ENCODE measurements at regions not wholly inside any gene's neighbourhood (a gene's known extent, or its start where the extent isn't known, plus 50 kb on each side); places are given as distances from the start of the nearest gene placed in this dataset.

DNA sequence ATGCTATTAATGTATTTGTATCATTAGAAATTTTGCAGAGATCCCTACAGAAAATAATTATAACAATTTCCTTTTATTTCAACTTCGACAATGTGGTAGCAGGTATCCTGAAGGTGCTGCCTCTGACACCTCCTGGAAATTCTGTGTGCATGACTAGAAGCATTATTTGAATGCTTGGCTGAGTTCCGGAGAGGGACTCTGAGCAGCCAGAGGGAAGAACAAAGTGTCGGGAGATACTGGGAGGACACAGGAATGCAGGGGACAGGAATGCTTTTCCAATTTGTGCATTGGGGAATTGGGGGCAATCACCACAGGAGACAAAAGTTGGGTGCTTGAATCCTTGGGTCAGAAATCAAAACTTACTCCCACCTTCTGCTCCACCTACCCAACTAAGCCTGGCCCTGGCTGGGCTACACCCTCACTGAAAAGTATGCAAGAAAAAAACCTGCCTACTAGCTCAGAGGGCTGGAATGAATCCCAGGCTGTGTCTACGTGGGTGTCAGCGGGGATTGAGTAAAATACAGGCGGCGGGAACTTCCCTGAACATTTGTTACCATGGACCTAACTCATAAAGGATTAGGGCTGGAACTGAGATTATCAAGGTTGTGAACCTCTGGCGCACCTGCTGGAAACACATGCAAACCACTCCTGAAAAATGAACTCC, 299.3 kb downstream of the SOX11 start:
- no peak for DNase-seq

DNA sequence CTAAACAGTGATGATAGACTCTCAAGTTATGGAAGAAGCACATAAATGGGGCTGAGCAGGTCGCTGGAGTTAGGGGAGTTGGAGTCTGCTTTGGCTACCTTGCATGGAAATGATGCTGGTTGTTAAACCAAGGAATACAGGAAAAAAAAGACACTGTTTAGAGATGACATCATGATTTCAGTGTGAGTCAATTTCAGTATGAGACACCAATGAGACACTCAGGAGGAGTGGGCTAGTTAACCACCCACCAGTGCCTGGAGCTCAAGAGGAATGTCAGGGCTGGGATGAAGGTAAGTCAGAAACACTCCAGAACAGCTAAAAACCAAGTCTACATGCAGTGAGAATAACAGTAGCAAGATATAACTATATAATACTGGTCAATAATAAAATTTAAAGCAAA, 303.6 kb downstream of the SOX11 start:
- DNase-seq, result no peak

DNA sequence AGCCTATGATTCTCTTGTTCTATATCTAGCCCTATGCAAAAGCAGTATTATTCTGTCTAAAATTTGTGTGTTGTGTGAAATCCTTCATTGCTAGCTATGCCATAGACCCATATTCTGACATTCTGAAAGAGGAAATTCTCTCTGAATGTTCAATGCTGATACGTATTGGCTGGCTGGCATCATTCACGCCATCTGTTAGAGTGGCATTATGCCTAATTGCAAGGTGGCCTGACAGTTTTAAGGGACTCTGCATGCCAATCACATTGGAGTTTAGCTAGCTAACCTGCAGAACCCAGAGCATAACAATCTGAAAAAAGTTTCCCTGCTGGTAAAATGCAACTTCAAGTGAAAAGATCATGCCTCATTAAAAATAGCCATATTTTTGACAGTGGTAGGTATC, 316.0 kb downstream of the SOX11 start:
- no peak for DNase-seq

DNA sequence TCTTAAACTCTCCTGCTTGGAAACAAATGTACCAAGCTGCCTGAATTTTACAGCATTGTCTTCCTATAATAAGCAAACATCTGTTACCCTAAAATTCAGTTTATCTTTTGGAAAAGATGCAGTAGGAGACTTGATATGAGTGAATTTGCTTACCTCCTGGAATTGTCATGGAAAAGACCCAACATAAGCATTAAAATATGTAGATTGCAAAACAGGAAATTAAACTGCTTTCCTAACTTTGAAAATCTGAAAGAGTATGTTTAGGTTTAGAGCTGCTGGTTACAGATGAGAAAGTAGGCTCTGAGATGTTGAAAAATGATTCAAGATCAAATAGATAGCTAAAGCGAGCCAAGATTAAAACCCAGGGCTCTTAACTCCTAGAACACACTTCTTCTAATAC, 316.5 kb downstream of the SOX11 start:
- no peak for DNase-seq

DNA sequence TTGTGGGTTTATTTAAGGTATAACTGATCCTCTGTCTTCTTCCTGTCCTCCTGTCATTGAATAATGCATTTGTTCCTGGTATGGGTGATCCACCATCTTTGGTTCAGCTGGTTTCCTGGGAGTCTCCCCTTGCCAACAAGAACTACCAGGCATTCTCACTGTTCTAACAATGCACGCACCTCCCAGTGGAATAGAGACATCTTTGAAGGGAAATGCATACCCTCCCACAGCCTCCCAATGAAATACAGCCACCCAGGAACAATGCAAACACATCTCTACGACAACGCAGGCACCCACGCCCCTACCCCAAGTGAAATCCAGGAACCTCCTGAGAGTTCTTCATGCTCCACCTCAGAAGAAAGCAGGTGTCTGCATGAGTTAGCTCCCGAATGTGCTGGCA, 318.0 kb downstream of the SOX11 start:
- no peak for DNase-seq

DNA sequence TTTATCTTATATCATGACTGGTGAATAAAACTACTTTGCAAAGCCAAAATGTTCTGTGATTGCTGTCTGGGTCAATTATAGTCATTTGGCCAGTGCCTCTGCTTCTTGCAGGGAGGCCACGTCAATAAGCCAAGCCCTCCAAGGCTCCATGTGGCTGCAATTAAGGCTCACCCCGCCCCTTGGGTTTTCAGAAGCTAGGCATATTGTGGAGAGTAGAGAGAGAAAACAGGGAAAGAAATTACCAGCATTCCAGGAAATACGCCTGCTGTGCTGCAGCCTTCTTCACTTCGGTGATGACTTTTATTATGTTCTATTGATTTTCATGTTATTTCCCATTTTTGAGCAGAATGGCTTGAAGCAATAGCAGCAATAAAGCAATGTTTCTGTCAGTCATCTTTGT, 319.7 kb downstream of the SOX11 start:
- no peak for DNase-seq

DNA sequence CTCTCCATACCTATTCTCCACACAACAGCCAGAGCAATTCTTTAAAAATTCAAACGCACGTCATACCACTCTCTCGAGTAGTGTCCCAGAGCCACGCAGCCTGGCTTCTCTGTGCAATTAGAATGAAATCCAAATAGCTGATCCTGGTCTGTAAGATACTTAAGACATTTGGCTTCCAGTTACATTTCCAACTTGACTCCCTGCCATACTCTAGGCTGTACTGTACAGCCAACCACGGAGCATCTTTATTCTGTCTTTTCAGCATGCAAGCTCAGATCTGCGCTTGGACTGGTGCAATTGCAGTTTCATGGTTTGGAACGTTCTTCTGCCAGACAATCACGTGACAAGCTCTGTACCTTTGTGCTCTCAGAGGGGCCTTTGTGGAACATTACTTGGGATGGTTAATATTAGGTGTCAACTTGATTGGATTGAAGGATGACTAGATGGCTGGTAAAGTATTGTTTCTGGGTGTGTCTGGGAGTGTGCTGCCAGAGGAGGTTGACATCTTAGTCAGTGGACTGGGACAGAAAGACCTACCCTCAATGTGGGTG, 325.6 kb downstream of the SOX11 start:
- DNase-seq, result no peak

DNA sequence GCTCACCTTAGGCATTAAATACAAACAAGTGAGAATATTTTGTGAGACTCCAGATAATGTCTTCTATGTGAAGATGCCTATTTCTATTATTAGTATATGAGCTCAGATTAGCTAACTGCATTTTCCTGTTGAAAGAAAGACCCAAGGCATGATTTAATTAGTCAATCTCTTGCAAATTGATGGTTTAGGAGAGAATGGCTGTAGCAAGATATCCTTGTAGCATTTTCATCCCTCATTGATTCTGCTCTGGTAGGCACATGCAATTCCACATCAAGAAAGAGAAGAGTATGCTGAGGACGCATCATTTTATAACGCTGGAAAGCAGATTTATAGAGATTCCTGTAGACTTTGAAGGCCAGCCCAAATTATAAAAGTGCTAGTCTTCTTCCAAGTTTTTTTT, 332.0 kb downstream of the SOX11 start:
- DNase-seq, result no peak

DNA sequence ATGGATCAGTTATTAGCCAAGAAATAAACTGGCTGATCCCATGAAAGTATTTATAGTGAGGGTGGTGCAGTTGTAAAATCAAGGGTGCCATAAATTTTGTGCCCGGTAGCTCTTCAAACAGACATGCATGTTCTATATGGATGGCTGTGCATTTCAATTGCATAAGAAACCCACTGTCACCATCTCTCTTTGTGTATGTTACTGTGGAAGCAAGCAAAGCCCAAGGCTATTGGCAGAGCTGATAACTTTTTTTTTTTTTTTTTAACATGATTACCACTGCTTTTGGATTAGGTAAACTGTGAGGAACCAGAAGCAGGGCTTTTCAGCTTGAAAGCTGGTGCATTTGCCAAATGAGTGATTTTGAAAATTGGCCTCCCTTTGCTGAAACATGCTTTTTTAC, 332.6 kb downstream of the SOX11 start:
- DNase-seq, result no peak

DNA sequence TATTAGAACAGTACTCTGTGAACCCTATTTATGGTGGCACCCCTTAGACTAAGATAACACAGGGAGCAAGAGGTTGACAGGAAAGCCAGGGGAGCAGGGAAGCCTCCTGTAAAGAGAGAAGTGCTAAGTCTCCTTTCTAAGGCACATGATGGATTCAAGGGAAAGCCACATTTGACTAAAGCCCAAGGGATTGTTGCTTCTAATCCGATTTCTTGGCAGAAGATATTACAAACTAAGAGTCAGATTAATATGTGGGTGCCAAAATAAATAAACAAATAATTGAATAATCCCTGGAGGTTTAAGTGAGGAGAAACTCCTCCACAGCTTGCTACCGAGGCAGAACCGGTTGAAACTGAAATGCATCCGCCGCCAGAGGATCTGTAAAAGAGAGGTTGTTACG, 333.2 kb downstream of the SOX11 start:
- no peak for DNase-seq

DNA sequence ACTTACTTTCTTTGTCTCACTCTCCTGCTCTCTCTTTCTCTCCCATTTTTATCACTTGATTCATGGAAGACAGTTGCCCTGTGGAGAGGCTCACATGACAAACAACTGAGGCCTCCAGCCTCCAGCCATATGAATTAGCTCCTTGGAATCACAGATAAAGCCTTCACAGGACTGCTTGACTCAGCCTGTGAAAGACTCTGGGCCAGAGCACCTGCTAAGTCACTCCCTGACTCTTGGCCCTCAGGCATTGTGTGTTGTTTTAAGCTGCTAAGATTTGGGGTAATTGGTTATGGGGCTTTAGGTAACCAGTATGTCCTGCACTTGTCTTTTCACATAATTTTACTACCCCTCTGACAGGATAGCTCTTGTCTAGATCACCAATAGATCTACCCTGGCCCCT, 334.9 kb downstream of the SOX11 start:
- DNase-seq, result no peak

DNA sequence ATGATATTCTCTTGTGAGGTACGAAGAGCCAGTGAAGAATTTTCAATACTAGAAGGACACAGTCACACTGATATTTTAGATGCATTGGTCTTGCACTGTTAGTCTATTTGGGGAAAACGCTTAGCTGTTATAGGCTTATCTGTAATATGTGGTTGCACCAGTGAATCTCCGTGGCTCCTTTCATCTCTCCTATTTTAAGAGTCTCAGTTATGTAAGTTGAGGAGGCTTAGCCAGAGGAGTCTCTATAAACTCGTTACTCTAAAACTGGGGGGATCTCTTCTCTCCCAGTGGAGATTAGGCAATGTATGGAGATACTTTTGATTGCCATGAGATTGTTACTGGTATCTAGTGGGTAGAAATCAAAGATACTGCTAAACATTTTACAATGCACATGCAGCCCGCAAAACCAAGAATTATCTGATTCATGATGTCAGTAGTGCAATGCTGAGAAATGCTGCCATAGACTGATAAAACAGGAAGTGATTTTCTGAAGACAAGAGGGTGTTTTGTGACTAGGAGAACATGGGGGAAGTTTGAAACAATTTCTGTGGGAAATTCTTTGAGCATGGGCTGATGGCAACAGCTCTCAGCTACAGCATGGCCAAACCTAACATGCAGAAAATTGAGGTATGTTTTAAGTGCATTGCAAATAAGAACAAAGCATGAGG, 339.1 kb downstream of the SOX11 start:
- DNase-seq, result no peak

DNA sequence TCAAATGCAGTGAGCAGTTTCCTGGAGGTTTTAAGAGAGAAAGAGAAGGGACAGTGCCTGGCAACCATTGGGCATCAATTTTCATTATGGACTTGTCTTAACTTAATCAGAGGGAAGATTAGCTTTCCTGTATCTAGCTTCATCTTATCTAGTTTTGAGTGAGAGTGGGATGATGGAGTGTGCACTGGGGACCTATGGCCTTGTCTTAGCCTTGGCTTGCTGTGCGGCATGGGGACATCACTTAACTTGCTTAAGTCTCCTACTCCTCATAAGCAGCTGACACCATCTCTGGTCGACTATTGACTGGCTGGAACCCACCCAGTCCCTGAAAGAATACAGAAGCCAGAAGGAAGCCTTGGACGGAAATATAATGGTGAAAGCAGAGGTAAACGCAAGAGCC, 344.0 kb downstream of the SOX11 start:
- DNase-seq, result no peak

DNA sequence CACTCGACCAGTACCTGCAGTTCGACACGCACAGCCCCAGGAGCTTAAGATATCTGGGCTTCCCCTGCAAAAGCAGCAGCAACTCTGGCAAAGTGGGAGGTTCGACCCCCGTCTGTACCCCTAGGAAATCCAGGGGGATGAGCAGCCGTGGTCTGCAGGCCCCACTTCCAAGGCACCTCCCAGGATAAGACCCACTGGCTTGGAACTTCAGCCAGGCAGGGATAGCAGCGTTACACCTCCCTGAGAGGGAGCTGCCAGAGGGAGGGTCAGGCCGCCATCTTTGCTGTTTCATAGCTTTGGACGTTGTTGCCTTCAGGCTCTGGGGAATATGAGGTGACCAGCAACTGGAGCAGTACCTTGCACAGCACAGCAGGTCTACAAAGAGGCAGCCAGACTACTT, 351.1 kb downstream of the SOX11 start:
- no peak for DNase-seq

DNA sequence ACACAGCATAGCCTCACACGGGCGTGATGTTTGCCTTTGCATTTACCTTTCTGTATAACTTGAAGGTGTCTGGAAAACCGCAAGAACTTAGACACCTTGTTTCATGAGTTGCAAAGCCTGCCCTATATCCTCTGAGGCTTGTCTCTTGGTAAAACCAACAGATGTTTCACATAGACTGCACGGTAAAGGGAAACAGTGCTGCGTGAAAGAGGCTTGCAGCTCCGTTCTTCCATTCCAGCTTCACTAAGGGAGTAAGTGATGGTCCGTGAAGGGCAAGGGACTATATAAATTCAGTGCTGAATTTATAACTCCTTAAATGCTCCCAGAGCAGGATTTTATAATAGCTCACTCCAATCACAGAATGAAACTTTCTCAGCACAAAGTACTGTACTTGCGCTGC, 360.5 kb downstream of the SOX11 start:
- DNase-seq, result no peak

DNA sequence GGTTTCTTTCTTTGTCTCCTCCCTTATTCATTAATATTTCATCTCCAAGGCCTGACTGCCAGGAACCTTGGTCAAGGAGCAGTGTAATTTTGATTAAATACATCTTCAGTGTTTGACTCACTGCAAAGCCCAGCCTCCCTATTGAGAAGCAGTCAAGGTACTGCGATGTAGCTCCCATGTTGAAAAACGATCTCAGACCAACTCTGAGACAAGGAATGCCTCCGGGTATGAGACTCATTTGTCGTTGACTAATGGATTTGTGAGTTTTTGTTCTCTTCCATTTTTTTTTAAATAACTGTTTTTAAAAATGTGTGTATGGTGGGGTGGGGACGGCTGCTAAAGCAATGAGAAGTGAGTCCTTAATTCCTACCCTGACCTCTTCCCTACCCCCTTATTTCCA, 361.6 kb downstream of the SOX11 start:
- DNase-seq, result no peak

DNA sequence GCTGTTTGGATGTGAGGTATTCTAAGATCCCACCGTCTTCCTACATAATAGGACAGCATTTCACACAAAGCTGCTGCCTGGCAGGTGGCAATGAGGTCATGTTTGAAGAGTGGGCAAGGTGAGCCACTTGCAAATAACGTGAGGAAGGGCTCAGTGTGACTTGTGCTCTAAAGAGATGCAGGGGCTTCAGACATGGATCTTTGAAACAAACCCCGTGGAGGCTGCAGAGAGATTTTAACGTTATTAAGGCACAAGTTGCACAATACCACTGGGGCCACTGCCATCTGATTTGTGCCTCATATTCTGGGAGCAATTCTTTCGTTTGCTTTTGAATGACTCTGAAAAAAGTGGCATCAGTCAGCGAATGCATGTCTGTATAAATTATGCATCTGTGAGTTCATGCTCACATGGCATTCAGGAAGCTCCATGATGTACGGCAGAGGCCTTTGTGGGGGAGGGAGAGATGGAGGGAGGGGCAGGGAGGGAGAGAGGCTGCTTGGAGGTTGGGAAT, 362.0 kb downstream of the SOX11 start:
- DNase-seq, result no peak

DNA sequence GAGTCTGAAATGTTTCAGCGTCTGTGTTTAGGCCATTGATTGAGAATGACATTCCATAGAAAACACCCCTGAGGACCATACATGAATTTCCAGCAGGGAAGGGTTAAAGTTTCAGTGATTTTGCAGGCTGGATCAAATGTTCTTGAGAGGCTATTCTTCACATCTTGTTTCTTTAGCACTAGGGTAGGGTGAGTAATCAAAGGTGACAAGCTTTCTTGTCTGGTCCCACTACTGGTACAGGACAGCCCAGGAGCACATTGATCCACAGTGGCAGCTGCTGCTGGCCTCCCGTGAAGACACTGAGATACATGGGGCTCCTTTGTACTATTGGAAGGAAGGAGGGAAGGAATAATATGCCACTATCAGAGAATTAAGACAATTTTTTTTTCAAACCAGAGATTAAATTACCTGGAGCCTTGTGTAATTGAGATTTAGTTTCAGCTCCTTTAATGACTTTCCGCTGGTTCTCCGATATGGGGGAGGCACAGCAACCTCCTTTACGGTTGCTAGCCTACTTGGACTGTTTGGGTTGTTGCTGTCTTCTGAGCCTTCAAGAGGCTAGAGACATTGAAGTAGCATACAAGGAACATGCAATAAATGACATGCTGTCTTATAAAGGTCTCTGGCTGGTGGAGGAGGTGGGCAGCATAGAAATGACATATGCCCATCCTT, 368.9 kb downstream of the SOX11 start:
- DNase-seq, result no peak

DNA sequence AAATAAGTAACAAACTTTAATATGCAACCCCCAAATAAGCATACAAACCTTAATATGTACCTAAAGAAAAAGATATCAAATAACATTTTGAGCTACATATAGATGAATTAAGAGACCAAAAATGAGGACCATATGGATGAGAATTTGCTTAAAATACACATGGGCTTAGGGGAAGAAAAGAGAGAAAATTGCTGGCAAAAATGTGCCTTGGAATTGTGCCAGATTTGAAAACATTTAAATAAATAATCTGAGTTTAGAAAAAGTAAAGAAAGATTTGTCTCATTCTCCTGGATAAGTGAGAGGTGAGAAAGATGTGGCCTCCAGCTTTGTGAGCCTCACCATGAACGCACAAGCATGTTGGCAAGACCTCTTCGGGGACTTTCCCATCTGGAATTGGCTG, 372.6 kb downstream of the SOX11 start:
- no peak for DNase-seq

DNA sequence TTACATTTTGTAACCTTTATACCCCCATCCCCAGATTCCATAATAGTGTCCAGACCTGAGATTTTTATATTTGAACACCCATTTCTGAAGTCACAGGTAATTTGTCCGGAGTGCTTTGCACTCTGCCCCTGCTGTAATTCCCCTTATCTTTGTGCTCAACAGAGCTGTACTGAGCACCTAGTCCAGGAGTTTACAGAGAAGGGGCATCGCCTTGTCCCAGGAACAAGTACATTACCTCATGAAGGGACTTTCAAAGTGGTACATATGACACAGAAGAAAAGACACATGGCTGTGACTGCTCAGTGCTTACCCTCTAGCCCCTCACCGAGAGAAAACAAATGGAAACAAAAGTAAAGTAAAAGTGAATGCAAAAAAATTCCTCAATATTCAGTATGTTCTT, 373.5 kb downstream of the SOX11 start:
- no peak for DNase-seq

DNA sequence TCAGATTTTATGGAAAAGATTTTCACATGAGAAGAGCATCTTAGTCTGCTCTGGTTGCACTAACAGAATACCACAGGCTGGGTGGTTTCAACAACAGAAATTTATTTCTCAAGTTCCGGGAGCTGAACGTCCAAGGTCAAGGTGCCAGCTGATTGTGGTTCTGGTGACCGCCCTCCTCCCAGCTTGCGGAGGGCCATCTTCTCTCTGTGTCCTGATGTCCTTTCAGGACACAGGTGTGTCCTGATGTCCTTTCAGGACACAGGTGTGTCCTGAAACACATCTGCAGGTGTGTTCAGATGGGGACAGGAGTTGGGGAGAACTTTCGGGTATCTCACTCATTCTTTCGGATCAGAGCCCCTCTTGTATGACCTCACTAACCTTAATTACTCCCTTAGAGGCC, 374.9 kb downstream of the SOX11 start:
- no peak for DNase-seq

DNA sequence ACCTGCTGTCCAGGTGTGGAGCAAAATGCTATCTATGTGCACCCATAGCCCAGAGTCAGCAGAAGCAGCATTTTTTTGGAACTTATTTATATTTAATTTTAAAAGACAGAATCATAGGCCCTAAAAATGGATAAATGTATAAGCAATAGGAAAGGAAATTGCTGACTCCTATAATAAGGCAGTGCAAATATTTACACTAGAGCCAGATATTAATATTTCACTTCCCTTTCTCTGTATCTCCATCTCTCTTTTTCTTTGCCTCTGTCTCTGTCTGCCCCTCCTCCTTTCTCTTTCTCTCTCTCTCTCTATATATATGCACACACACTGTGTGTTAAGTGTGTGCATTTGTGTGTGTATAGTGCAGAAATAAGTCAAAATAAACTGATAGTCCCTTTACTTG, 375.6 kb downstream of the SOX11 start:
- DNase-seq, result no peak

DNA sequence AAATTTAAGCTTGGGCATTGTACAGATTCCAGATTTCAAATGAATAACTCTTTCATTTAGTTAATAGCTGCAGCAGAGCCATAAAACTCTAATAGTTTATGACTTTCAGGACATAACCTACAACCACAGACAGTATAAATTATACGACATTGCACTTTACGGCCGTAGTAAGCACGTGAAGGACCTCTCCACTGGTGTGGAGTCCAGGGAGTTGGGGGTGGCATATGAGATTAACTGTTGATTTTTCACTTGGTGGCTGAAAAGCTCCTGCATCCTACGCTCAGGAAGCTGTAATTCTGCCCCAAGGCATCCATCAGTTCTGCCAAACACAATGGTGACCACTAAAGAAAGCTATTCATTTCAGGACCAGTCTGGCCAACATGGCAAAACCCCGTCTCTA, 376.2 kb downstream of the SOX11 start:
- no peak for DNase-seq

DNA sequence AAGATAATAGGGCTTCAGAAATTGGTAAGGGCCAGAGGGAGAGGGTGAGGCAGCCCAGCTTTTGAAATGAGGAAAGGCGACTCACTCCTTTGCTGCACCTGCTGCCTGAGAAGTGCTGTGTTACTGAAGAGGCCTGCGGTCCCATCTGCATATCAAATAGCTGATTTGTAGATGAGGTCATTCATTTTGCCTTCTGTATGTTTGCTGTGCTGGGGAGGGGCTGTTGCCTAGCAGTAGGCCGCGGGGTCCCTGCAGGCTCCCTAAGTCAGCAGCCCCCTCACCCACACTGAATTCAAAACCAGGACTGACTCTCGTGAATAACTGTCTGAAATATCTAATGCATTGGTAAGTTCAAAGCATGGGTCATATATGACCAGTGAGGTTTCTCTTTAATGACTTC, 377.2 kb downstream of the SOX11 start:
- no peak for DNase-seq

All from central memory CD4-positive, alpha-beta T cell (primary cell).